Large intestine (tissue), 3 donors: ENCODE measurements at regions not wholly inside any gene's neighbourhood (a gene's known extent, or its start where the extent isn't known, plus 50 kb on each side); places are given as distances from the start of the nearest gene placed in this dataset.
"Not testable (repeated sequence)": the region's sequence is repeated elsewhere in the genome, so short reads cannot be mapped to it uniquely, and the experiment has no call there.

Experiments used
- DNase-seq, 2 donors: peaks; one replicate each; pipeline versions ENCODE4 v3.0.0 to v3.0.0-alpha.2; 2013
- H3K27ac ChIP-seq: one replicate; pipeline ENCODE4 v1.5.1; 2013; ENCODE audit warnings: low read length
- H3K27me3 ChIP-seq: 2 replicates; pipeline ENCODE4 v1.6.1; 2013; ENCODE audit warnings: low read length; ENCODE audit not compliant: control insufficient read depth, insufficient read depth
- H3K36me3 ChIP-seq: 2 replicates; pipeline ENCODE4 v1.6.1; 2013; ENCODE audit warnings: low read length; ENCODE audit not compliant: control insufficient read depth, insufficient read depth
- H3K4me1 ChIP-seq: one replicate; pipeline ENCODE4 v1.6.1; 2013; ENCODE audit warnings: low read length; ENCODE audit not compliant: control insufficient read depth, insufficient read depth
- H3K4me3 ChIP-seq: one replicate; pipeline ENCODE4 v1.5.1; 2013; ENCODE audit warnings: low read length
- H3K9me3 ChIP-seq: one replicate; pipeline ENCODE4 v1.6.1; 2013; ENCODE audit warnings: mild to moderate bottlenecking, low read depth, low read length, moderate library complexity; ENCODE audit not compliant: control insufficient read depth
- WGBS: methylation state at CpG from one replicate; pipeline ENCODE4 v1.1.5; 2013; ENCODE audit warnings: low lambda C conversion rate; ENCODE audit not compliant: insufficient coverage; 5-methylcytosine and 5-hydroxymethylcytosine counted together

- 100% methylated on average over 1 of the region's 2 CpGs for WGBS
- H3K36me3 ChIP-seq = no peaks in the 10 kb centered on the region
- no peak overlapping the region for H3K4me3 ChIP-seq
- no peak overlapping the region for H3K27ac ChIP-seq
- no peaks in the 10 kb centered on the region for H3K9me3 ChIP-seq
- no peaks in the 10 kb centered on the region for H3K4me1 ChIP-seq
- no peaks in the 10 kb centered on the region for H3K27me3 ChIP-seq
- no peak for DNase-seq
Measured at GRCh38 chr18:53883771-53884170, 340.7 kb downstream of the MBD2 start.

GRCh38 chr18:53874103-53874502 lies 350.4 kb downstream of the MBD2 start:
- no peaks in the 10 kb centered on the region for H3K4me1 ChIP-seq
- no peaks in the 10 kb centered on the region for H3K36me3 ChIP-seq
- H3K4me3 ChIP-seq = no peak overlapping the region
- H3K27me3 ChIP-seq = no peaks in the 10 kb centered on the region
- H3K9me3 ChIP-seq = no peaks in the 10 kb centered on the region
- no peak overlapping the region for H3K27ac ChIP-seq
- no peak for DNase-seq
- WGBS = 89% methylated on average over 1 of the region's 2 CpGs

GRCh38 chr18:53864770-53865169 lies 359.7 kb downstream of the MBD2 start:
- Histone ChIP-seq H3K27ac (no peak overlapping the region), H3K27me3 (no peaks in the 10 kb centered on the region), H3K4me1 (no peaks in the 10 kb centered on the region), H3K9me3 (no peaks in the 10 kb centered on the region), H3K36me3 (no peaks in the 10 kb centered on the region), H3K4me3 (no peak overlapping the region)
- DNase-seq = peak in 1 of 2 donors; percentile 12
- no CpG with 5 or more reads among the region's 5 CpGs for WGBS

GRCh38 chr18:53862921-53863320 lies 361.5 kb downstream of the MBD2 start:
- Histone ChIP-seq H3K36me3 (no peaks in the 10 kb centered on the region), H3K27me3 (no peaks in the 10 kb centered on the region), H3K9me3 (no peaks in the 10 kb centered on the region), H3K4me3 (no peak overlapping the region), H3K4me1 (no peaks in the 10 kb centered on the region), H3K27ac (no peak overlapping the region)
- no CpG with 5 or more reads among the region's 1 CpG for WGBS
- no peak for DNase-seq

- DNase-seq = no peak
Measured at GRCh38 chr18:53861185-53861584, 363.3 kb downstream of the MBD2 start.

GRCh38 chr18:53859764-53860163 lies 364.7 kb downstream of the MBD2 start:
- Histone ChIP-seq H3K4me1 (no peaks in the 10 kb centered on the region), H3K27me3 (no peaks in the 10 kb centered on the region), H3K27ac (no peak overlapping the region), H3K9me3 (no peaks in the 10 kb centered on the region), H3K36me3 (no peaks in the 10 kb centered on the region), H3K4me3 (no peak overlapping the region)
- no CpG with 5 or more reads among the region's 1 CpG for WGBS
- no peak for DNase-seq

More at GRCh38 chr18:53861185-53861584, 363.3 kb downstream of the MBD2 start:
- Histone ChIP-seq H3K27me3 (no peaks in the 10 kb centered on the region), H3K4me3 (no peak overlapping the region), H3K36me3 (no peaks in the 10 kb centered on the region), H3K27ac (no peak overlapping the region), H3K4me1 (no peaks in the 10 kb centered on the region), H3K9me3 (no peaks in the 10 kb centered on the region)
- no CpG with 5 or more reads among the region's 1 CpG for WGBS

GRCh38 chr18:53850902-53851301 lies 373.6 kb downstream of the MBD2 start:
- Histone ChIP-seq H3K27me3 (no peaks in the 10 kb centered on the region), H3K36me3 (no peaks in the 10 kb centered on the region), H3K4me3 (no peak overlapping the region), H3K27ac (no peak overlapping the region), H3K4me1 (no peaks in the 10 kb centered on the region), H3K9me3 (no peaks in the 10 kb centered on the region)
- DNase-seq = no peak

GRCh38 chr18:53843763-53844162 lies 380.7 kb downstream of the MBD2 start:
- Histone ChIP-seq H3K4me1 (no peaks in the 10 kb centered on the region), H3K4me3 (no peak overlapping the region), H3K36me3 (no peaks in the 10 kb centered on the region), H3K27ac (no peak overlapping the region), H3K27me3 (no peaks in the 10 kb centered on the region), H3K9me3 (no peaks in the 10 kb centered on the region)
- DNase-seq = no peak
- no CpG with 5 or more reads among the region's 1 CpG for WGBS

- 94% methylated on average over 2 of the region's 5 CpGs for WGBS
- H3K27me3 ChIP-seq = no peaks in the 10 kb centered on the region
- no peak overlapping the region for H3K4me3 ChIP-seq
- H3K27ac ChIP-seq = no peak overlapping the region
- no peak for DNase-seq
- no peaks in the 10 kb centered on the region for H3K36me3 ChIP-seq
- no peaks in the 10 kb centered on the region for H3K9me3 ChIP-seq
- H3K4me1 ChIP-seq = no peaks in the 10 kb centered on the region
Measured at GRCh38 chr18:53843113-53843760, 381.2 kb downstream of the MBD2 start.

GRCh38 chr18:53838746-53839145 lies 385.7 kb downstream of the MBD2 start:
- H3K27ac ChIP-seq = no peak overlapping the region
- DNase-seq = no peak
- WGBS = no CpG with 5 or more reads among the region's 4 CpGs
- H3K4me3 ChIP-seq = no peak overlapping the region
- H3K36me3 ChIP-seq = no peaks in the 10 kb centered on the region
- H3K9me3 ChIP-seq = peaks cover 7% of the 10 kb centered on the region
- H3K4me1 ChIP-seq = no peaks in the 10 kb centered on the region
- no peaks in the 10 kb centered on the region for H3K27me3 ChIP-seq

GRCh38 chr18:53821141-53821540 lies 403.3 kb downstream of the MBD2 start:
- H3K27ac ChIP-seq, H3K27me3 ChIP-seq, DNase-seq, H3K36me3 ChIP-seq, H3K4me3 ChIP-seq, H3K9me3 ChIP-seq: not testable (repeated sequence)
- no CpG with 5 or more reads among the region's 1 CpG for WGBS
- H3K4me1 ChIP-seq = peaks cover 16% of the 10 kb centered on the region
